Right lobe of liver (tissue), 4 donors: ENCODE measurements at regions not wholly inside any gene's neighbourhood (a gene's known extent, or its start where the extent isn't known, plus 50 kb on each side); places are given as distances from the start of the nearest gene placed in this dataset.

Experiments
- POLR2A ChIP-seq: fragments of 450-650 bp; IDR thresholded peaks from one replicate; pipeline ENCODE4 v1.6.1; 2017; ENCODE audit warnings: antibody characterized with exemption, mild to moderate bottlenecking
- TF ChIP-seq, protein P1 (sequence below), 4 donors: fragments of 200-600 bp in 3 of 4; fragments of 450-650 bp in 1 of 4; IDR thresholded peaks; one replicate each; pipeline versions ENCODE4 v1.5.1 to v1.8.0; 2016 to 2022; ENCODE audit warnings: antibody characterized with exemption in 4 of 4, mild to moderate bottlenecking in 2 of 4
- donor health status: DM: no; HTN: no; CAD: no.
- donor health status: DM: no; HTN: no; CAD: no.
- donor health status: DM: no; HTN: yes; CAD: no.

DNA sequence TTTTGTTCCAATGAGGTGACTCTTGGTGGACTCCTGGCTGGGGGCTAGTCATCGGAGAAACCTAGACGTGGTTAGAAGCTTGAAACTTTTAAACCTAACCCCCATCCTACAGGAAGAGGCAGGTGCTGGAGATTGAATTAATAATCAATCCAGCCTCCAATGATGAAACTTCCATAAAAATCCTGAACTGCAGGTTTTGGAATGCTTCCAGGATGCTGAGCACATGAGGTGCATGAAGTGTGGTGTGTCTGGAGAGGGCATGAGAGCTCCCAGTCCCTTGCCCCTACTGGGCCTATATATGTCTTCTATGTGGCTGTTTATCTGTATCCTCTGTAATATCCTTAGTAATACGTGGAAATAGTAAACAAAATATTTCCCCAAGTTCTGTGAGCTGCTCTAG lies 90.7 kb upstream of the PDHA2 start:
- TF ChIP-seq, protein P1, sequence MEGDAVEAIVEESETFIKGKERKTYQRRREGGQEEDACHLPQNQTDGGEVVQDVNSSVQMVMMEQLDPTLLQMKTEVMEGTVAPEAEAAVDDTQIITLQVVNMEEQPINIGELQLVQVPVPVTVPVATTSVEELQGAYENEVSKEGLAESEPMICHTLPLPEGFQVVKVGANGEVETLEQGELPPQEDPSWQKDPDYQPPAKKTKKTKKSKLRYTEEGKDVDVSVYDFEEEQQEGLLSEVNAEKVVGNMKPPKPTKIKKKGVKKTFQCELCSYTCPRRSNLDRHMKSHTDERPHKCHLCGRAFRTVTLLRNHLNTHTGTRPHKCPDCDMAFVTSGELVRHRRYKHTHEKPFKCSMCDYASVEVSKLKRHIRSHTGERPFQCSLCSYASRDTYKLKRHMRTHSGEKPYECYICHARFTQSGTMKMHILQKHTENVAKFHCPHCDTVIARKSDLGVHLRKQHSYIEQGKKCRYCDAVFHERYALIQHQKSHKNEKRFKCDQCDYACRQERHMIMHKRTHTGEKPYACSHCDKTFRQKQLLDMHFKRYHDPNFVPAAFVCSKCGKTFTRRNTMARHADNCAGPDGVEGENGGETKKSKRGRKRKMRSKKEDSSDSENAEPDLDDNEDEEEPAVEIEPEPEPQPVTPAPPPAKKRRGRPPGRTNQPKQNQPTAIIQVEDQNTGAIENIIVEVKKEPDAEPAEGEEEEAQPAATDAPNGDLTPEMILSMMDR (IDR thresholded peaks at IDR 0.05): no peak
- no peak for TF ChIP-seq POLR2A
